ENCODE measurements at regions not wholly inside any gene's neighbourhood (a gene's known extent, or its start where the extent isn't known, plus 50 kb on each side); places are given as distances from the start of the nearest gene placed in this dataset.

DNA sequence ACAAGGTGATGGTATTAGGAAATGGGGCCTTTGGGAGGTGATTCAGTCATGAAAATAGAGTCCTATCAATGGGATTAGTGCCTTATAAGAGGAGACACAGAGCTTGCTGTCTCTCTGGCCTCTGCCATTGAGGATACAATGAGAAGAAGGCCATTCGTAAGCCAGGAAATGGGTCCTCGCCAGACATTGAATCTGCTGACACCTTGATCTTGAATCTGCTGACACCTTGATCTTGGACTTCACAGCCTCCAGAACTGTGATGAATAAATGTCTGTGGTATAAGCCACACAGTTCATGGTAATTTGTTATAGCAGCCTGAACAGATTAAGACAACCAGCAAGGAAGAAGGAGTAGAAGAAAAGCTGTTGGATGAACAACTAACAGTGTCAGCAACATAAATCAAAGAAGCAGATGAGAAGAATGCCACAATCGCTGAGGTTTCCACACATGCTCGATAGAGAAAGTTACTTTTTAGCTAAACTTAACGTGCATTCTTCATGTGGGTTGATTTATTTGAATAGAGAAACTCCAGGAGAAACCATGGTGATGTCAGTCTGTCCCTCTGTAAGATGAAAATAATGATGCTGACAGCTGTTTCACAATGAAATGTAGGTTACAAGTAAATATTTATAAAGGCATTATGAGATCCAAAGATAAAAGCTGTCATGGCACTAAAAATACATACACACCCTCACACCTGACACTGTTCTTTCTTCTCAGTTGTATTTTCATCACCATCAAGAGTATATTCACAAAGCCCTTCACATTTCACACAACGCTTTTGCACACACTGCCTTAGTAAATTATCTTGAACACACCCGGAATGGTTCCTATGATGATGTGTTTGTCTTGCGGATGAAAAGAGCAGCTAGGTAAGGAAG, 153.7 kb upstream of the NCK2 start:
- TF ChIP-seq POLR2A (IDR thresholded peaks at IDR 0.05; ENCODE audit: low read depth, low read length) (no peak), RFX5 (IDR thresholded peaks at IDR 0.05; ENCODE audit: low read depth, low read length) (no peak), CTCF (conservative IDR thresholded peaks at IDR 0.05; ENCODE audit: low read depth, low read length) (no peak), MAFK (IDR thresholded peaks at IDR 0.05; ENCODE audit: low read depth, low read length) (0 out of 2 replicates have a peak, but pooled peaks have one; percentile 16), CHD1 (IDR thresholded peaks at IDR 0.05; ENCODE audit: low read depth, low read length) (no peak), FOS (IDR thresholded peaks at IDR 0.05; ENCODE audit: low read depth, low read length) (no peak), RAD21 (IDR thresholded peaks at IDR 0.05; ENCODE audit: low read length) (no peak), CEBPB (IDR thresholded peaks at IDR 0.05; ENCODE audit: low read depth, low read length) (no peak), RCOR1 (IDR thresholded peaks at IDR 0.05; ENCODE audit: insufficient replicate concordance, low read length) (no peak), SMC3 (IDR thresholded peaks at IDR 0.05; ENCODE audit: low read depth, low read length) (no peak), MAZ (IDR thresholded peaks at IDR 0.05; ENCODE audit: borderline replicate concordance, low read depth, low read length) (no peak), MXI1 (IDR thresholded peaks at IDR 0.05; ENCODE audit: borderline replicate concordance, low read depth, low read length) (no peak)
